Astrocyte of the hippocampus (primary cell): ENCODE measurements at regions not wholly inside any gene's neighbourhood (a gene's known extent, or its start where the extent isn't known, plus 50 kb on each side); places are given as distances from the start of the nearest gene placed in this dataset.

Experiments
- DNase-seq: peaks from one replicate; pipeline ENCODE4 v3.0.0; 2011; ENCODE audit warnings: low read depth, low spot score

DNA sequence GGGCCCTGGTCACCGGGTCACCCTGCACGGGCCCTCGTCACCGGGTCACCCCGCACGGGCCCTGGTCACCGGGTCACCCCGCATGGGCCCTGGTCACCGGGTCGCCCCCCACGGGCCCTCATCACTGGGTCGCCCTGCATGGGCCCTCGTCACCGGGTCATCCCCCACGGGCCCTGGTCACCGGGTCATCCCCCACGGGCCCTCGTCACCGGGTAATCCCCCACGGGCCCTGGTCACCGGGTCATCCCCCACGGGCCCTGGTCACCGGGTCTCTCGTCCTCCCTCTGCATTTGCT, 77.6 kb downstream of the RIPK4 start:
- no peak for DNase-seq

DNA sequence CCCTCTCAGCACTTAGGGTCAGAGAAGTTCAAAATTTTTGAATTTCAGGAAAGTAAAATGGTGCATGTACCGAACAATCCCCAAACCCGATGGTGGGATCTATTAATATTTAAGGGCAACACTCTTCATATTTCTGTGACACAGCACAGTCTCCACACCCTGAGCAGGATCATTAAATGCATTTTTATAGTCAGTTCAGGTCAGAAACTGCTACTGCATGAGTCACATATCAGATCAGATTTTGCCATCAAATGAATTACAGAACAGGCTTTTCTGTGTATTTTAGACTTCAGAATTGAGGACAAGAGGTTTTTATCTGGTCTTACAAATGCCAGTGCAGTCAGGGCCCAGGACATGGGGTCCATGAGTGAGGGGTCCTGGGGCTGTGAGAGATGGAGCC, 79.2 kb downstream of the RIPK4 start:
- no peak for DNase-seq

DNA sequence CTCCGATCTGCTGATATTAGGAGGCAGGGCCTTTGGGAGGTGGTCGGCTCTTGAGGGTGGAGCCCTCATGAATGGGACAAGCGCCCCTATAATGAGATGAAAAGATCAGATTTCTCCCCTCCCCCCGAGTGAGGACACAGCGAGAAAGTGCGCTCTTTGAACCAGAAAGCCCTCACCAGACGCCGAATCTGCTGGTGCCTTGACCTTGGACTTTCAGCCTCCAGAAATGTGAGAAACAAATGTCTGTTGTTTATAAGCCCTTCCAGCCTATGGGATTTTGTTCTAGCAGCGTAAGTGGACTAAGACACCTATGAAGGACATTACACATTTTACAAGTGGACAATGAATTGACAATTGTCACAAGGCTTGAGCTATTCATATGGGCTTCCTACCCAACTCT, 80.2 kb downstream of the RIPK4 start:
- no peak for DNase-seq

DNA sequence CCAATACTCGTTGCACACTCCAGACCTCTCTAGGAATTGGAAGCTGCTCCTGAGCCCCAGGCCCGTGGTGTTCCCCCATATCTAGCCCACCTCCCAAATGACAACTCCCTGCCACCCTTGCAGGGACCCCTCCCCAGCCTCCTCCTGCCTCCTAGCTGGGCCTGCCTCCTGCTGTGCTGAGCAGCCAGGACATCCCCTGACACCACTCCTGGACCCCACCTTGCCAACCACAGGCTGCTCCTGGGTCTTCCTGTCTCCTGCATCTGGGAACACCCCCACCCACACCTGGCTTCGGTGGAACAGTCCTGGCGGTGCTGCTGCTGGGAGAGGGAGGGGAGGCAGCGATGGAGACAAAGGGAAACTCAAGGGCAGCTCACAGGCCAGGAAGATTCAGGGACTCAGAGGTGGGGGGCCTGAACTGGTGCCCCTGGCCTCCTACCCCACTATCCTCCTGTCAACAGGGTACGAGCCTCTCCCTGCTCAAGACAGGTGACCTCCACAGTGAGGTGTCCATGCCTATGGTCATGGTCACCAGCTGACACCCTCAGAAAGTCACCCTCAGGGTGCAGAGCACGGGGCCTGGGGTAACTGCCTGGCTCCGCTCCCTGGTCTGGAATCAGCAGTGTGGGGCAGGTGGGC, 81.2 kb downstream of the RIPK4 start:
- no peak for DNase-seq

DNA sequence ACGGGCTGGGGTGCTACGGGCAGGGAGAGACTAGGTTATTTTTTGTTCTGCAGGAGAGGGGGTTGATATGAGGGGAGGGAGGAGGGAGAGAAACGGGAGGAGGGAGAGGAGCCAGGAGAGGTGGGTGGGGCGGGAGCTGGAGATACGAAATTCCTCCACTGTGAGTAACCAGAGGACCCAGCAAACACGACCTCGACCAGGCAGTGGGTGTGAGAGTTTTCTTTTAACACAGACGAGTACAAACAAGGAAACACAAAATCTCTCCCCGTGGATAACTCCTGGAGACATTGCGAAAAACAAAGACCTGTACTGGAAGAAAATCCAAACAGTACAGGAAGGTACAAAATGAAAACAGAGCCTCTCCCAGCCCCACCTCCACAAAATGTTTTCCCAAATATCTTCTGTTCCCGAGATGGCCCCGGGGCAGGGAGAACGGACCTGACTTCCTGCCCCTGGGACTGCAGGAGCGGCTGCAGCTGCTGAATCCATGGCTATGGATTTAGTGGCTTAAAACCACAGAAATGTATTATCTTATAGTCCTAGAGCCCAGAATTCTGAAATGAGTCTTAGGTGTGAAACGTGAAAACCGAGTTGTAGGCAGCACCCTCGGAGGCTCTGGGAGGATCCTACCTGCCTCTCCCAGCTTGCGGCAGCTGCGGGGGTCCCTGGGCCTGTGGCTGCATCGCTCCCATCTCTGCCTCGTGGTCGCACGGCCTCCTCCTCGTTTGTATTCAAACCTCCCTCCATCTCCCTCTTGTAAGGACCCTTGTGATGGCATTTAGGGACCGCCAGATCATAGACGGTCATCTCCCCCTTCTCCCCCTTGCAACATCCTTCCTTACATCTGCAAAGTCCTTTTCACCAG, 82.2 kb downstream of the RIPK4 start:
- peak; percentile 76 for DNase-seq

DNA sequence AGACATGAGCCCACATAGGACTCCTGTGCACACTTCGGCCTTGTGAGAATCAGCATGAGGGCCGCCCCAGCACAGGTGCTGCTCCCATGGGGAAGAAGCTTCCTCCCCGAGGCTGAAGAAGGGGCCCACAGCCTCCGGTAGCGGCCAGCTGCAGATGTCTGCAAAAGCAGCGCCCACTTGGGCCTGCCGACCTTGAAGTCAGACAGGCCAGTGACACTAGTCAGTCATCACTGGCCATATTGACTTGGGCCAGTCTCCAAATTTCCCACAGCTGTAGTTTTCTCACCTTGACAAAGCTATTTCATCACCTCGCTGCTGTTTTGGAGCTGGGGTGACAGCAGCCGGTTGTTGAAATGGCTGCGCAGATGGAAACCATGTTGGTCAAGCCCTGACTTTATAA, 83.0 kb downstream of the RIPK4 start:
- DNase-seq, result no peak

DNA sequence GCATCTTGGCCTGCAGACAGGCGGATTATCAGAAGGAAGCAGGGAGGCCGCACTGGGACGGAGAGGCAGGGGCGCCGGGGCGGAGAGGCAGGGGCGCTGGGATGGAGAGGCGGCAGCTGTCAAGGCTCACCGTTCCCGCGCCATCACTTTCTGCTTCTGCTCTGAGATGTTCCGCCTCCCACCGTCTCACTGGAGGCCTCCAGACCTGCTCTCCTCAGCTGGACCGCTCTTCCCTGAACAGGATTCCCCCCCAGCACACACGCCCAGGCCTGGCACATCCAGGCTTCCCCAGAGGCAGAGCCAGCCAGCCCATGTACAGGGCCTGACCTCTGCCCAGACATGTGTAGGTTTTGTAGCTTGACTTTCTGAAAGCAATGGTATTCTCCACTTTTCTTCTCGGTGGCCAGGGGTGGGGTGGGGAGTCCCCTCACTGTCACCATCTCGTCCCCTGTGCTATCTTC, 84.1 kb downstream of the RIPK4 start:
- no peak for DNase-seq

DNA sequence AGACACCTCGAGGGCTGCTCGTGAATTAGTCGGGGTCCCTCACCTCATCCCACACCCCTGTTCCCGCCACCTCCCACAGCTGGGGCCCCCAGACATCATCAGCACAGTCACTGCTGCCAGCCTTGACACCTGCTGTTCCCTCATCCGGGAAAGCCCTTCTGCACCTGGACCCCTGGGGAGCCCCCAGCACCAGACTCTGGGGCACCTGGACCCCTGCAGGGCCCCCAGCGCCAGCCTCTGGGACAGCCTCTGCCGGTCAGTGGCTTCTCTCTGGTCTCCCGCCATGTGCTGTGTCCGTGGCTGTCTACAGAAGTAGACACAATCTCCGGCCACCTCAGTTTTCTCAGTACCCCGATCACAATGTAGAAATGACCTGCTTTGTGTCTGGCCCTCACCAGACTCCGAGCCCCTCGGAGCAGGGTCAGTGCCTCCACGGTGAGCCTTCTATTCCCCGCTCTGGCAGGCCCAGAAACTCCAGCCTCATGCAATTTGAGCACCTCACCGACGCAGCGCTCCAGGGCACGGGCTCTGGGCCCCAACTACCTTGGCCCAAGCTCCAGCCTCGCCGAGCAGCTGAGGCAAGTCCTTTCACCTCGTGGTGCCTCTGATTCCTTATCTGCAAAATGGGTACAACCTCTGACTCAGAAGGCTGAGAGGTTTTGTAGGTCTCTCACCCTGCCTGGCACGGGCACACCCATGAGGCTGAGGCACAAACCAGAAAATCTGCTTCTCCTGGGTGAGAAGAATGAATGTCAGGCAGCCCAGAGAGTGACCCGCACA, 84.7 kb downstream of the RIPK4 start:
- no peak for DNase-seq

DNA sequence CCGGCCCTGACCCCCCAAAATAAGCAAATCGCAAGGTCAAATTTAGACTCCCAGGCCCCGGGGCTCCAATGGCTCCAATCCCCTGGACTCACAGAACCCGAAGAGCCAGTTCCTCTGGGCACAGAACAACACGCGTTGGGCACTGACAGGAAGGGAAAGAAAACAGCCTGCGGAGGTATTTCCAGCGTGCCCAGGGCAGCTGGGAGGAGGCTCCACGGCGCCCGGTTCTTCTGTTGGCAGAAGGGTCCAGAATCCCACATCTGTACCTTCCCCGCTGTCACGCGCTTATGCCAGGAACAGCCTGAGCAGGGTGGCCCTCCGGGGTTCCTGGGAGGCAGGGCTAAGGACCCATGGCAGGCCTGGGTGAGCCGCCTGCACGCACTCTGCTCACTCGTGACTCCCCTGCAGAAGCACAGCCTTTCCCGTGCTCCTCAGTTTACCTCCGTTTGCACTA, 85.5 kb downstream of the RIPK4 start:
- DNase-seq, result no peak

DNA sequence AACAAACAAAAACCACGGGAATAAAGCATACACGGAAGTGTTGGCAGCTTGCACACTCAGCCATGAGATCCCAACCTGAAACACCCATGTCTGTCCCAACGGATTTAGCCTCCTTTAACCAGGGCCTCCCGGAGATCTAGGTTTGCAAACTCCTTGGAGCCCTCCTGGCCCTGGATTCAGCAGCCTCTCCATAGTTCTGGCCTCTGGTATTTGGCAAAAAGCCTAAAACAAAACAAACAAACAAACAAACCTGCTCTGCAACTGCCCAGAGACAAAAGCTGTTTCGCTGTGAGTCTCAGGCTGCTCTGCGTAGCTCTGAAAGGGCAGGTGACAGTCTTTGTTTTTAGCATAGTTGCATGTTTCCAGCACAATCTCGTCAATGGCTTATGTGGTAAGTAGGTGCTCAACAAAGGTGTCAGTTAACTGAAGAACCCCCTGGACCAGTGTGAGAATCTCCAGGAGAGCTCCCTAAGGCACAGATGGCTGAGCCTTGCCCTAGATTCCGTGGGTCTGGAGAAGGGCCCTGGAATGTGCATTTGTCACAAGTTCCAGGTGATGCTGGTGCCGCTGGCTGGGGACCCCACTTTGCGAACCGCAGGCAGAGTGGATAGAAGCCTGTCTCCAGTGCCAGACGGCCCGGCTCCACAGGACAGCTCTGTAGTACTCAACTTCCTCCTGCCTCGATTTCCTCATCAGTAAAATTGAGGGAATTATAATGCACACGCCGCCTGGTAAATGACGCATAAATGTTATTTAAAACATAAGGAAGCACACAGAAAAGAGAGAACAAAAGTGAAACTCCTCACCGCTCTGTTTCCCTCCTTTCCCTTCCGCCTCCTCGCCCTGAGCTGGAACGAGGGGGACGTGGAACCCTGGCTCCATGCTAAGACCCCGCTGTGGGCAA, 86.2 kb downstream of the RIPK4 start:
- peak; percentile 45 for DNase-seq

DNA sequence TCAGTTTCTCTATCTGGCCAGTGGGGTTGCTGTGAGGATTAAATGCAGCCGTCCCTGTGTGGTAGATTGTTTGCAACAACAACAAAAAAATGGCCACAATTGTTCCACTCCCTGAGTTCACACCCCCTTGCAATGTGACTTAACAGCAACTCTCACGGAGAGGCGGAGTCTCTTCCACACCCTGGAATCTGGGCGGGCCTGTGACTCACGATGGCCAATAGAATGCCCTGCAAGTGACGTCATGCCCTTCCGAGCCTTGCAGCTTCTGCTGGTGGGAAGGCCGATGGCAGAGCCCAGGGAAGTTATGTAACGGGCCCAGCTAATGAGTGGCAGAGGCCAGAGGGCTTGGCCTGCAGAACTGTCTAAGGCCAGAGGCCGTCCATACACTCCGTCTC, 87.9 kb downstream of the RIPK4 start:
- DNase-seq, result peak; percentile 100

DNA sequence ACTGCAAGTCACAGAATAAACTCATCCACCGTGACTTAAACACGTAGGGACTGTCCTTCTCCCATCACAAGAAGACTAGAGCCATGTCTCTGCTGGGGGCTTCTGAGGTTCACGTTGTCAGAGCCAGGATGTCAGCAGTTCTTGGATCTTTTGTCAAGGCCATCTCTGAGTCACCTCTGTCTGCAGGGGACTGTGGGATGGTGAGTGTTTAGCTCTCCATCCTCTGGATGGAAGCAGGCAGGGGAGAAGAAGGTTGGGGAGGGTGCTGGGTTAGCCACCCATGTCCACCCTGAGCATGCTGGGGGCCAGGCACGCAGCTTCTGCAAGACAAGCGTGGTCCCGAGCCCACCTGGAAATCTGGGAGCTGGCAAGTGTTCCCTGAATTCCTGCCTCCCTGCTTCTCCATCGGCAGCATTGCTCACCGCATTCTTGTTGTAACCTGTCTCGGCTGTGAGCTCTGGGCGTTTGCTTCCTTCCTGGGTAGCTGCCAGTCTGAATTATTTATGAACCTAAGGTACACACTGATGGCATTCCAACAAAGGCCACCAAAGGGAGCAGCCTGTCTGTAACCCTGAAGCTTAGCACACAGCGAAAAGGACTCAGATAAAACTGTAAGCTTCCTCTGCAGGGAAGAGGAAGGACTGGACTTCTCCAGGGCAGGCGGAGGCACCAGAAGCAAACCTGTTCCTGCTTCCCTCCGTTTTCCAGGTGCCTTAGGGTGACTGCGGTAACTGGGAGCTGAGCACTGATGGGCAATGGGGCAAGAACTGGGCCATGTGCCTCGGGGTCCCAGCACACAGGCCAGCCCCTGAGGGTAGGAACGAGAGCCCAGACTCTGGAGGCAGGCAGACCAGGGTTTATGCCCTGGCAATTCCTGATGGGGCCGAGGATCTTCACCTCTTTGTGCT, 88.6 kb downstream of the RIPK4 start:
- DNase-seq, result peak; percentile 95

DNA sequence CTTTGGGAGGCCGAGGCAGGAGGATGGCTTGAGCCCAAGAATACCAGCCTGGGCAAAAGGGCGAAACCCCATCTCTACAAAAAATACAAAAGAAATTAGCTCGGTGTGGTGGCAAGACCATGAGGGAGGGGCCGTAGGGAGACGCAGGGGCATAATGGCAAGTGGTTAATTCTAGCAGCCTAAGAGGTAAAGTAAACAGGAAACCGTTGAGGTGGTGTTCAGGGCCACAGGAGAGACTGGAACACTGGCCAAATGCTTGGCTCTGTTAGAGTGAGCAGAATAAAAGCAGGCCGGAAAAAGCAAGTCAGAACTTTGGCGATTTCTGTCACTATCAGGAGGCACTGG, 89.2 kb downstream of the RIPK4 start:
- DNase-seq, result peak; percentile 89

DNA sequence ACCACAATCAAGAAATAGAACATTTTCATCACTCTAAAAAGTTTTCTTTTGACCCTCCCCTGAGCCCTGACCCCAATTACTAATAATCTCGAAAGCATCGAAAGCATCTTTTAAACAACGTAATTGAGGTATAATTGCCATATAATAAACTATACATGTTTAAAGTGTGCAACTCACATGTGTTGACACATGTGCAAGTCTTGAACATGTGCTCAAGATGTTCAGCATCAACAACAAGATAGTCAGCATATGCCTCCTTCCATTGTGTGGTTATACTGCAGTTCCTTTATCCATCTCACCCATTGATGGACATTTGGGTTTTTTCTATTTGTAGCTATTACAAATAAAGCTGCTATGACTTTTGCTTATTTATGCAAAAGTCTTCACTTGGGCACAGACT, 90.7 kb downstream of the RIPK4 start:
- DNase-seq, result no peak

DNA sequence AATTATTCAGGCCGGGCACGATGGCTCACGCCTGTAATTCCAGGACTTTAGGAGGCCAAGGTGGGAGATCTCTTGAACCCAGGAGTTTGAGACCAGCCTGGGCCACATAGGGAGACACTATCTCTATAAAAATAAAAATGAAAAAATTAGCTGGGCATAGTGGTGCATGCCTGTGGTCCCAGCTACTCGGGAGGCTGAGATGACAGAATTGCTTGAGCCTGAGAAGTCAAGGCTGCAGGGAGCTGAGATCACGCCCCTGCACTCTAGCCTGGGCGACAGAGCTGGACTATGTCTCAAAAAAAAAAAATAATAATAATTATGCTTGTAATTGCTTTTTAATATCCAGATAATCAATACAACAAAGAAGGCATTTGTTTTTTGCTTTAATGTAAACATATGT, 91.3 kb downstream of the RIPK4 start:
- peak; percentile 45 for DNase-seq

DNA sequence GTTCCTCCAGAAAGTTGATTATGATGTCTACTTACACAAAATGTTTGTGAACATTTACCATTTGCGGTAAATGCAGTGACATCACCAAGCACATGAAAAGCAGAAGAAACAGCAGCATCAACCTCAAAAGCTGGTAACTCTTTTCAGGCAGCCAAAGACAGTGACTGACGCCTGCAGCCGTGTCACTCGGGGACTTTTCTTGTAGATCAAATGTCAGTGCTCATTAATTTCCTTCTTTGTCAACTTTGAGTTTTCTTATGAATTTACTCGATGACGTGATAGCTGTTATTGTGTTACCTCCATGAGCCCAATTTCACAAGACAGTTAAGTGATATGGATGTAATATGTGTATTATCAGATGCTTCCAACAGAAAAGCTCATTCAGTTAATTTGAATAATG, 92.5 kb downstream of the RIPK4 start:
- no peak for DNase-seq

DNA sequence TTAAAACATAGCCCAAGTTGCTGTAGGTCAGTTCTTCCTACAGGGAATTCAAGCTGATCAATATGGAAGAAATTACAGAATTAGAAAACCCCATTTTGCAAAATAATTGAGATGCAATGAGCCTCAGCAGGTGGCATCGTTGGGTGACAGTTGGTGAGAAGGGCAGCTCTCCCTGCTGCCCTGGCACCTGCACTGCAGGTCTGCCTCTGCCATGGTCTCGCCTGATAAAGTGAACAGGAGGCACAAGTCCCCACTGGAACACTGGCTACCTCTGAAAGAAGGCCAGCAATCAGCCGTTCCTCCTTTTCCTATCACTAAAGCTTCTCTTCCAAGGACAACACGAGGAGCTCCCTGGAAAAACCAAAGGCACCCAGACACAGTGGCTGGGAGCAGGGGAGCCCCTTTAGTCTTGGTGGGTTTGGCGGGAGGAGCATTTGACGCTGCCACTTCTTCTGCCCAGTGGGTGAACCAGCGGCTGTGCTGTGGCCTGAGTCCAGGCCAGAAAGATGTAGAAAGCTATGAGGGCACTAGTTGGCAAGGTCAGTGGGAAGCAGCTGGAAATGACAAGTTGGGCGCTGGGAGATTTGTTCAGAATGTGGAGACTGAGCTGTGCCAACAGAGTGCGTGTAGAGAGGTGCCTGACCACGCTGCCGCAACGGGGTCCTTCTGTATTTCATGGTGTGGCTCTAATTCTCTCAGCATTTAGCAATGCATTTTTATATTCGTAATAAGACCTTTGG, 93.1 kb downstream of the RIPK4 start:
- DNase-seq, result no peak

DNA sequence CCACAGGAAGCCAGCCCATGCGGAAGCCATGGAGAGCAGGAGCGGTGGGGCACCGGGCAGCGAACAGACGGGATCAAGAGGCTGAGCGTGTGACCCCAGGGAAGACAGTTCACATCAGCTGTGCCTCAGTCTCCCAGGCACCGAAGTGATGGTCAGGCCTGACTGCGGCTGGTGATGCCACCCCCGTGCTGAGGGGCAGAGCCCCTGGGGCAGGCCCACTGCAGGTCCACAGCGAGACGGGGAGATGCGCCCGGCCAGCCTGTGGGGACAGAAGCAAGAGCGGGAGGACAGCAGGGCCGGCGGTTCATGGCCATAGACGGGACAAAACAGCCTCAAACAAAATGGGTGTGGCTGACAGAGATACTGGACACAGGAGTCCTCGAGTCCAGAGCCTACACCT, 93.8 kb downstream of the RIPK4 start:
- no peak for DNase-seq

DNA sequence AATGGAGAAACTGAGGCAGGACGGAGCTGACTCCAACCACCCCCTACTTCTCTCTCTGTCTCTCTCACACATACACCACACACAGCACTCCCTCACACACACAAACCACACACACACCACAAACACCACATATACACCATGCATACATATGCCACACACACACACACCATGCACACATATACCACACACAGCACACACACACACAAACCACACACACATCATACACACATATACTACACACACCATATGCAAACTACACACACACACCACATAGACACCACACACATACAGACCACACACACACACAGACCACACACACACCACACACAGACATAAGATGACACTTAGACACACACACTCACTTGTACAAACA, 94.3 kb downstream of the RIPK4 start:
- DNase-seq, result no peak
